ENCODE measurements at regions not wholly inside any gene's neighbourhood (a gene's known extent, or its start where the extent isn't known, plus 50 kb on each side); places are given as distances from the start of the nearest gene placed in this dataset.
"Not testable (repeated sequence)": the region's sequence is repeated elsewhere in the genome, so short reads cannot be mapped to it uniquely, and the experiment has no call there.

DNA sequence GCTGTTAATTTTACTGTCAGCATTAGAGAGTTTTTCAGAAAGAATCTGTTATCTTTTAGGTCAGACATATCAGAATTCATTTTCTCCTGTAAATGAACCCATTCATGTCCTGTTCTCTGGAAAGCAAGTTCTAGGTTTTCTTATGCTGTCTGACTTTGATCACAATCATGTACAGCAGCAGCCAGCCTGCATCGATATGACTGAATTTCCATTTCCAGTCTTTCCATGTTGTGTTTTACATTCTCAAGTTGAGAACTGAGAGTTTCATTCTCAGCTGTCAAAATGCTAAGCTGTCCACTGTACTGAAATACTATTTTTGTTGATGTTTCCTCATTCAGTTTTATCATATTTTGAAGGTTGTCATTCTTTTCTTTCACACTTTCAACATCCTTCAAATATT lies 103.3 kb upstream of the VOPP1 start:
- not testable (repeated sequence) for H3K79me2 ChIP-seq (ENCODE audit: insufficient read depth, low read length); H3K9me2 ChIP-seq (replicated peaks; ENCODE audit: low read depth, low read length); H3K9me3 ChIP-seq (ENCODE audit: insufficient read depth, low read depth, low read length); H4K20me1 ChIP-seq (ENCODE audit: insufficient read depth, low read length, poor library complexity, severe bottlenecking); H3F3A ChIP-seq (ENCODE audit: low read depth); H3K36me3 ChIP-seq (ENCODE audit: insufficient read depth, low read length); H3K4me1 ChIP-seq (ENCODE audit: insufficient read depth, low read length, poor library complexity, severe bottlenecking); H3K4me3 ChIP-seq (ENCODE audit: low read length, poor library complexity, severe bottlenecking); H3K4me2 ChIP-seq (ENCODE audit: low read depth, low read length, poor library complexity, severe bottlenecking); H3K9ac ChIP-seq (ENCODE audit: low read depth, low read length, poor library complexity, severe bottlenecking); H3K27me3 ChIP-seq (ENCODE audit: insufficient read depth, low read length, poor library complexity, severe bottlenecking); H2AFZ ChIP-seq (ENCODE audit: low read length)

DNA sequence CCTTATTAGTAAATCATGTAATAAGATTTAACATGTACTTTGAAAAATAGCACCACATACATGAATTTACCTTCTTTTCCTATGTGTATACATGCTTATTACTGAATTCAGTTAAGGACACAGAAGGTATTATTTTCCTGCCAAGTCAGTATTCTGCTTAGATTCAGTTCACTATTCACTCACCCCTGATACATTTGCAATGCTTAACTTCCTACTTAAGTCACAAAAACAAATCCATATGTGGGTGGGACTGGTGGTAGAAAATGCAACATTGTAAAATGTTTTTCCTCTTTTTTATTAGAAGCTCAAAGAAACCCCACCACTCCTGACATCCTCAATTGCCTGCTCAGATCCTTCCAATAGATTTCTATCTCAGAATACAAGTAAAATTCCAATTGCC lies 101.2 kb upstream of the VOPP1 start:
- H3F3A ChIP-seq (ENCODE audit: low read depth); H3K4me3 ChIP-seq (ENCODE audit: low read length, poor library complexity, severe bottlenecking); H4K20me1 ChIP-seq (ENCODE audit: insufficient read depth, low read length, poor library complexity, severe bottlenecking); H3K4me1 ChIP-seq (ENCODE audit: insufficient read depth, low read length, poor library complexity, severe bottlenecking); H3K9me2 ChIP-seq (replicated peaks; ENCODE audit: low read depth, low read length); H3K27me3 ChIP-seq (ENCODE audit: insufficient read depth, low read length, poor library complexity, severe bottlenecking); H2AFZ ChIP-seq (ENCODE audit: low read length); H3K4me2 ChIP-seq (ENCODE audit: low read depth, low read length, poor library complexity, severe bottlenecking); H3K79me2 ChIP-seq (ENCODE audit: insufficient read depth, low read length); H3K9ac ChIP-seq (ENCODE audit: low read depth, low read length, poor library complexity, severe bottlenecking); H3K36me3 ChIP-seq (ENCODE audit: insufficient read depth, low read length); H3K9me3 ChIP-seq (ENCODE audit: insufficient read depth, low read depth, low read length): not testable (repeated sequence)

DNA sequence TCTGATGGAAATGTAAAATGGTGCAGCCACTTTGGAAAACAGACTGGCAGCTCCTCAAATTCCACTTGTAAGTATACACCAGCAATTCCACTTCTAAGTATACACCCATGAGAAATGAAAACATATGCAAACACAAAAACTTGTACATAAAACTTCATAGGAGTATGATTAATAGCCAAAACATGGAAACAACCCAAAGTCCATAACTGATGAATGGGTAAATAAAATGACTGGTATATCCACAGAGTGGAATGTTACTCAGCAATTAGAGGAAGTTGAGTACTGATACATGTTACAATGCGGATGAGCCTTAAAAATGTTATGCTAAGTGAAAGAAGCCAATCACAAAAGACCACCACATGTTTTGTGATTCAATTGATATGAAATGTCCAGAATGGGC lies 99.8 kb upstream of the VOPP1 start:
- not testable (repeated sequence) for H3K4me3 ChIP-seq (ENCODE audit: low read length, poor library complexity, severe bottlenecking); H3K27me3 ChIP-seq (ENCODE audit: insufficient read depth, low read length, poor library complexity, severe bottlenecking); H3K9ac ChIP-seq (ENCODE audit: low read depth, low read length, poor library complexity, severe bottlenecking); H3K4me2 ChIP-seq (ENCODE audit: low read depth, low read length, poor library complexity, severe bottlenecking); H3K36me3 ChIP-seq (ENCODE audit: insufficient read depth, low read length); H3K4me1 ChIP-seq (ENCODE audit: insufficient read depth, low read length, poor library complexity, severe bottlenecking); H3F3A ChIP-seq (ENCODE audit: low read depth); H3K79me2 ChIP-seq (ENCODE audit: insufficient read depth, low read length); H2AFZ ChIP-seq (ENCODE audit: low read length); H3K9me2 ChIP-seq (replicated peaks; ENCODE audit: low read depth, low read length); H3K9me3 ChIP-seq (ENCODE audit: insufficient read depth, low read depth, low read length); H4K20me1 ChIP-seq (ENCODE audit: insufficient read depth, low read length, poor library complexity, severe bottlenecking)

DNA sequence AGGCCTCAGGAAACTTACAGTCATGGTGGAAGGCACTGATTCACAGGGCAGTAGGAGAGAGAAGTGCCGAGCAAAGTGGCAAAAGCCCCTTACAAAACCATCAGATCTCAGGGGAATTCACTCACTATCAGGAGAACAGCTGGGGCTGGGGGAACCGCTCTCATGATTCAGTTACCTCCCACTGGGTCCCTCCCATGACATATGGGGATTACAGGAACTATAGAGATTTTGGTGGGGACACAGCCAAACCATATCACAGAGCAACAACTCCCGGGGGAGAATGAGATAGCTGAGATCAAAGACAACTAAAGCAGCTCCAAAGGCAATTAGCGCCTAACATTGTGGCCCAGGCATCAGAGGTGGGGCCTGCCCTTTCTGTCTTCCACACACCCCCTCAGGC lies 85.4 kb upstream of the VOPP1 start:
- Histone ChIP-seq H4K20me1 (ENCODE audit: insufficient read depth, low read length, poor library complexity, severe bottlenecking) (no peaks in the 10 kb centered on the region), H3K36me3 (ENCODE audit: insufficient read depth, low read length) (no peaks in the 10 kb centered on the region), H3K4me2 (ENCODE audit: low read depth, low read length, poor library complexity, severe bottlenecking) (no peak overlapping the region), H3K27me3 (ENCODE audit: insufficient read depth, low read length, poor library complexity, severe bottlenecking) (no peaks in the 10 kb centered on the region), H3K4me3 (ENCODE audit: low read length, poor library complexity, severe bottlenecking) (no peak overlapping the region), H3F3A (ENCODE audit: low read depth) (no peaks in the 10 kb centered on the region), H3K9me2 (replicated peaks; ENCODE audit: low read depth, low read length) (no peaks in the 10 kb centered on the region), H2AFZ (ENCODE audit: low read length) (no peak overlapping the region), H3K9me3 (ENCODE audit: insufficient read depth, low read depth, low read length) (no peaks in the 10 kb centered on the region), H3K79me2 (ENCODE audit: insufficient read depth, low read length) (no peaks in the 10 kb centered on the region), H3K4me1 (ENCODE audit: insufficient read depth, low read length, poor library complexity, severe bottlenecking) (no peaks in the 10 kb centered on the region), H3K9ac (ENCODE audit: low read depth, low read length, poor library complexity, severe bottlenecking) (no peak overlapping the region)
- TF ChIP-seq, protein P1, sequence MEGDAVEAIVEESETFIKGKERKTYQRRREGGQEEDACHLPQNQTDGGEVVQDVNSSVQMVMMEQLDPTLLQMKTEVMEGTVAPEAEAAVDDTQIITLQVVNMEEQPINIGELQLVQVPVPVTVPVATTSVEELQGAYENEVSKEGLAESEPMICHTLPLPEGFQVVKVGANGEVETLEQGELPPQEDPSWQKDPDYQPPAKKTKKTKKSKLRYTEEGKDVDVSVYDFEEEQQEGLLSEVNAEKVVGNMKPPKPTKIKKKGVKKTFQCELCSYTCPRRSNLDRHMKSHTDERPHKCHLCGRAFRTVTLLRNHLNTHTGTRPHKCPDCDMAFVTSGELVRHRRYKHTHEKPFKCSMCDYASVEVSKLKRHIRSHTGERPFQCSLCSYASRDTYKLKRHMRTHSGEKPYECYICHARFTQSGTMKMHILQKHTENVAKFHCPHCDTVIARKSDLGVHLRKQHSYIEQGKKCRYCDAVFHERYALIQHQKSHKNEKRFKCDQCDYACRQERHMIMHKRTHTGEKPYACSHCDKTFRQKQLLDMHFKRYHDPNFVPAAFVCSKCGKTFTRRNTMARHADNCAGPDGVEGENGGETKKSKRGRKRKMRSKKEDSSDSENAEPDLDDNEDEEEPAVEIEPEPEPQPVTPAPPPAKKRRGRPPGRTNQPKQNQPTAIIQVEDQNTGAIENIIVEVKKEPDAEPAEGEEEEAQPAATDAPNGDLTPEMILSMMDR (conservative IDR thresholded peaks at IDR 0.05; ENCODE audit: low read length): no peak
- TF ChIP-seq EZH2phosphoT487 (IDR thresholded peaks at IDR 0.05; ENCODE audit: borderline replicate concordance): no peak

DNA sequence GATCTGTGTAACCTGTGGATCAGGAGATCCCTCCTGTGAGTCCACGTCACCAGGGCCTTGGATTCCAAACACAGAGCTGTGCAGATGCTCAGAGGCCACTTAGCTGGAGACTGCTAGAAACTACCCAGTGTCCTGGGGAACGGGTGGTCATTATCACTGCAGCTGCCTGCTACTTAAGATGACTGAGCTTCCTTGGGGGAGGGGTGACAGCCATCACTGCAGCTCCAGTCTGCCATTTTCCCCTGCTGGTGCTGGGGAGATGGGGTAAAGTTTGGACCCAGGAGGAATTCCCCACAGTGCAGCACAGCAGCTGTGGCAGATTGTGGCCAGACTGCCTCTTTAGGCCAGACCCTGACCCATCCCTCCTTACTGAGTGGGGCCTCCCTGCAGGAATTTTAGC lies 78.8 kb upstream of the VOPP1 start:
- H3K27me3 ChIP-seq (ENCODE audit: insufficient read depth, low read length, poor library complexity, severe bottlenecking): no peaks in the 10 kb centered on the region
- no peaks in the 10 kb centered on the region for H3F3A ChIP-seq (ENCODE audit: low read depth)
- TF ChIP-seq, protein P1 (conservative IDR thresholded peaks at IDR 0.05; ENCODE audit: low read length): no peak
- no peak for TF ChIP-seq EZH2phosphoT487 (IDR thresholded peaks at IDR 0.05; ENCODE audit: borderline replicate concordance)

More for the DNA sequence above, 78.8 kb upstream of the VOPP1 start:
- Histone ChIP-seq H3K9ac (ENCODE audit: low read depth, low read length, poor library complexity, severe bottlenecking) (no peak overlapping the region), H2AFZ (ENCODE audit: low read length) (no peak overlapping the region), H3K4me2 (ENCODE audit: low read depth, low read length, poor library complexity, severe bottlenecking) (no peak overlapping the region), H3K79me2 (ENCODE audit: insufficient read depth, low read length) (no peaks in the 10 kb centered on the region), H3K4me1 (ENCODE audit: insufficient read depth, low read length, poor library complexity, severe bottlenecking) (no peaks in the 10 kb centered on the region), H4K20me1 (ENCODE audit: insufficient read depth, low read length, poor library complexity, severe bottlenecking) (no peaks in the 10 kb centered on the region), H3K36me3 (ENCODE audit: insufficient read depth, low read length) (no peaks in the 10 kb centered on the region), H3K9me2 (replicated peaks; ENCODE audit: low read depth, low read length) (no peaks in the 10 kb centered on the region), H3K9me3 (ENCODE audit: insufficient read depth, low read depth, low read length) (no peaks in the 10 kb centered on the region), H3K4me3 (ENCODE audit: low read length, poor library complexity, severe bottlenecking) (no peak overlapping the region)

Measured in Loucy (cell line).